ENCODE measurements at regions not wholly inside any gene's neighbourhood (a gene's known extent, or its start where the extent isn't known, plus 50 kb on each side); places are given as distances from the start of the nearest gene placed in this dataset.

GRCh38 chr9:38158628-38159027 lies 89.6 kb upstream of the SHB start (continued):
- no peak for TF ChIP-seq CHD7 (IDR thresholded peaks at IDR 0.05; ENCODE audit: insufficient replicate concordance, low read length)
- TF ChIP-seq MAX (IDR thresholded peaks at IDR 0.05), result no peak
- TF ChIP-seq SIN3A (conservative IDR thresholded peaks at IDR 0.05 in 1 of 2, IDR thresholded peaks at IDR 0.05 in 1 of 2; ENCODE audit: low read depth in 1 of 2, low read length in 2 of 2), result no peak
- TF ChIP-seq FOSL1 (IDR thresholded peaks at IDR 0.05; ENCODE audit: insufficient read depth, low read depth, low read length), result no peak
- no peak for TF ChIP-seq HDAC2 (IDR thresholded peaks at IDR 0.05; ENCODE audit: borderline replicate concordance in 1 of 2, low read depth in 2 of 2, low read length in 2 of 2)
- TF ChIP-seq KDM1A (IDR thresholded peaks at IDR 0.05; ENCODE audit: borderline replicate concordance, low read length), result no peak
- TF ChIP-seq GABPA (IDR thresholded peaks at IDR 0.05; ENCODE audit: borderline replicate concordance, insufficient read depth, low read length), result no peak
- no peak for TF ChIP-seq RXRA (IDR thresholded peaks at IDR 0.05; ENCODE audit: insufficient read depth, low read depth, low read length)
- no peak for TF ChIP-seq RBBP5 (IDR thresholded peaks at IDR 0.05; ENCODE audit: borderline replicate concordance, low read depth, low read length)
- TF ChIP-seq BACH1 (IDR thresholded peaks at IDR 0.05; ENCODE audit: low read length), result no peak
- TF ChIP-seq POLR2AphosphoS5 (IDR thresholded peaks at IDR 0.05; ENCODE audit: low read depth, low read length), result no peak

Data from H1 (cell line).